Mesendoderm (in vitro differentiated cells): ENCODE measurements at regions not wholly inside any gene's neighbourhood (a gene's known extent, or its start where the extent isn't known, plus 50 kb on each side); places are given as distances from the start of the nearest gene placed in this dataset.

Experiments
- DNase-seq: peaks from one replicate; pipeline ENCODE4 v3.0.0; 2013
- H2AK5ac ChIP-seq: 2 replicates; pipeline ENCODE4 v1.6.1; 2013; ENCODE audit warnings: low read length, inconsistent platforms
- H2BK120ac ChIP-seq: 2 replicates; pipeline ENCODE4 v1.6.1; 2013; ENCODE audit warnings: low read depth, mild to moderate bottlenecking, low read length, moderate library complexity, mixed read lengths
- H2BK15ac ChIP-seq: replicated peaks from 2 replicates; pipeline ENCODE4 v1.6.1; 2013; ENCODE audit warnings: low read depth, mild to moderate bottlenecking, moderate library complexity
- H2BK5ac ChIP-seq: 2 replicates; pipeline ENCODE4 v1.6.1; 2013; ENCODE audit warnings: low read length, inconsistent platforms
- H3K18ac ChIP-seq: 2 replicates; pipeline ENCODE4 v1.6.1; 2013; ENCODE audit warnings: mild to moderate bottlenecking, low read length, mixed read lengths
- H3K23ac ChIP-seq: one replicate; pipeline ENCODE4 v1.6.1; 2013; ENCODE audit warnings: low read length
- H3K27ac ChIP-seq: 2 replicates; pipeline ENCODE4 v1.5.1; 2013; ENCODE audit warnings: low read depth, mild to moderate bottlenecking, inconsistent platforms, low read length, moderate library complexity
- H3K27me3 ChIP-seq: 2 replicates; pipeline ENCODE4 v1.6.1; 2013; ENCODE audit warnings: low read length, control low read depth, mild to moderate bottlenecking, inconsistent platforms; ENCODE audit not compliant: insufficient read depth, poor library complexity
- H3K36me3 ChIP-seq: 2 replicates; pipeline ENCODE4 v1.6.1; 2013; ENCODE audit warnings: low read length, inconsistent platforms; ENCODE audit not compliant: control insufficient read depth, insufficient read depth
- H3K4ac ChIP-seq: one replicate; pipeline ENCODE4 v1.6.1; 2013; ENCODE audit warnings: low read depth, mild to moderate bottlenecking, low read length, moderate library complexity
- H3K4me1 ChIP-seq: 2 replicates; pipeline ENCODE4 v1.6.1; 2013; ENCODE audit warnings: low read depth, low read length, inconsistent platforms; ENCODE audit not compliant: control insufficient read depth
- H3K4me2 ChIP-seq: 2 replicates; pipeline ENCODE4 v1.6.1; 2013; ENCODE audit warnings: low read length
- H3K4me3 ChIP-seq: 2 replicates; pipeline ENCODE4 v1.5.1; 2013; ENCODE audit warnings: mild to moderate bottlenecking, low read length
- H3K56ac ChIP-seq: one replicate; pipeline ENCODE4 v1.6.1; 2013; ENCODE audit warnings: low read length
- H3K79me1 ChIP-seq: 2 replicates; pipeline ENCODE4 v1.6.1; 2013; ENCODE audit warnings: low read length, inconsistent platforms
- H3K79me2 ChIP-seq: 2 replicates; pipeline ENCODE4 v1.6.1; 2013; ENCODE audit warnings: mild to moderate bottlenecking, low read length; ENCODE audit not compliant: control insufficient read depth, insufficient read depth
- H3K9ac ChIP-seq: 2 replicates; pipeline ENCODE4 v1.6.1; 2013; ENCODE audit warnings: low read length, inconsistent platforms
- H4K5ac ChIP-seq: one replicate; pipeline ENCODE4 v1.6.1; 2013; ENCODE audit warnings: low read length
- H4K8ac ChIP-seq: one replicate; pipeline ENCODE4 v1.6.1; 2013; ENCODE audit warnings: low read depth, mild to moderate bottlenecking, control low read depth, low read length, moderate library complexity
- WGBS: extraction: QIAGEN DNeasy Blood & Tissue Kit; methylation state at CpG from one replicate; pipeline ENCODE4 v1.1.7; 2013; ENCODE audit warnings: low lambda C conversion rate, missing lambda C conversion rate; ENCODE audit not compliant: insufficient coverage; ENCODE audit errors: extremely low coverage; 5-methylcytosine and 5-hydroxymethylcytosine counted together

- Histone ChIP-seq H3K4ac (no peak overlapping the region), H3K4me1 (peaks cover 6% of the 10 kb centered on the region), H3K36me3 (no peaks in the 10 kb centered on the region), H3K27ac (no peak overlapping the region), H3K27me3 (no peaks in the 10 kb centered on the region), H3K79me2 (no peaks in the 10 kb centered on the region), H3K56ac (no peak overlapping the region), H3K79me1 (no peaks in the 10 kb centered on the region), H3K18ac (no peak overlapping the region), H2BK120ac (no peak overlapping the region), H4K5ac (no peak overlapping the region), H3K23ac (no peak overlapping the region), H4K8ac (no peak overlapping the region), H2BK15ac (no peak overlapping the region), H3K4me2 (no peak overlapping the region), H2AK5ac (no peak overlapping the region), H3K4me3 (no peak overlapping the region), H2BK5ac (no peak overlapping the region), H3K9ac (no peak overlapping the region)
- WGBS: no CpG with 5 or more reads among the region's 2 CpGs
- no peak for DNase-seq
These were observed 137.0 kb downstream of the PLPP3 start for GRCh38 chr1:56442290-56442877.

- H4K5ac ChIP-seq: no peak overlapping the region
- H3K27me3 ChIP-seq: no peaks in the 10 kb centered on the region
- no peak overlapping the region for H3K4me3 ChIP-seq
- H2BK5ac ChIP-seq: no peak overlapping the region
- H2BK15ac ChIP-seq: no peak overlapping the region
- no peaks in the 10 kb centered on the region for H3K79me2 ChIP-seq
- peaks cover 9% of the 10 kb centered on the region for H3K4me1 ChIP-seq
- no peak overlapping the region for H2BK120ac ChIP-seq
- no CpG with 5 or more reads among the region's 3 CpGs for WGBS
- H3K4ac ChIP-seq: no peak overlapping the region
- H3K56ac ChIP-seq: no peak overlapping the region
- H2AK5ac ChIP-seq: no peak overlapping the region
- H4K8ac ChIP-seq: no peak overlapping the region
- H3K9ac ChIP-seq: no peak overlapping the region
- no peak overlapping the region for H3K18ac ChIP-seq
- no peak overlapping the region for H3K4me2 ChIP-seq
- no peaks in the 10 kb centered on the region for H3K36me3 ChIP-seq
- no peak overlapping the region for H3K27ac ChIP-seq
- H3K23ac ChIP-seq: no peak overlapping the region
- no peak for DNase-seq
- no peaks in the 10 kb centered on the region for H3K79me1 ChIP-seq
These were observed 137.8 kb downstream of the PLPP3 start for GRCh38 chr1:56441601-56442000.

DNA sequence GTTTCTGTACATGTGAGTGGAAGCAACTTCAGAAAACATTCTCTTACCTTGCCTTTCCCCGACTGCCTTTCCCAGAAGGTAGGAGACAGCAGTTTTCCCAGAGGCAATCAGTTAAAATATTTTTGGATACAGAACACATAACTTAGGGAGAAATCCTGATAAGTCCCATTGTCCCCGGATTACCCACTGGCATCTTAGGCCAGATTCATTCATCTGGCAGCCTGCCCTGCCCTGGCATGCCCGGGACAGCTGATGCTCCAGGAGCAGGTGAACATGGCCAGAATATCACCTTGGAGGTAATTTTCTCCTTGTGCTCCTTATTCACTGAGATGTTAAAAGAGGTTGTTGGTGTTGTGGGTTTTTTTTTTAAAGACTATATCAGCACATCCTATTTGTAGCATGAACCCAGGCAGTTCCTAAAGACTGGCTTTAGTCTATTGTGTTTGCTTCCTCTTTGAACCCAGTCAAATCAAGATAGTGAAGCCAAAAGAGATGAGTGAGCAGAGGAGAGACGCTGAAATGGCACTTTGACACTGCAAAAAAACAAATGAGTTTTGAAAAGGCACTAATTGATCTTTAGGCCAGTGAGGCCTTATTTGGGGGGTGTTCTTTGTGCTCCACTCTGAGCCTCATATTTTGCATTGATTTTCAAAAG is 139.6 kb downstream of the PLPP3 start:
- no peak overlapping the region for H3K4me2 ChIP-seq
- no peaks in the 10 kb centered on the region for H3K79me2 ChIP-seq
- no peak overlapping the region for H3K27ac ChIP-seq
- H2BK15ac ChIP-seq: no peak overlapping the region
- H3K23ac ChIP-seq: no peak overlapping the region
- no peak overlapping the region for H4K5ac ChIP-seq
- no peak overlapping the region for H2BK120ac ChIP-seq
- H3K18ac ChIP-seq: no peak overlapping the region
- H3K4ac ChIP-seq: no peak overlapping the region
- no peaks in the 10 kb centered on the region for H3K79me1 ChIP-seq
- H4K8ac ChIP-seq: no peak overlapping the region
- H3K4me1 ChIP-seq: peaks cover 20% of the 10 kb centered on the region
- no peak for DNase-seq
- no CpG with 5 or more reads among the region's 4 CpGs for WGBS
- H2AK5ac ChIP-seq: no peak overlapping the region
- H3K36me3 ChIP-seq: no peaks in the 10 kb centered on the region
- H3K4me3 ChIP-seq: no peak overlapping the region
- H2BK5ac ChIP-seq: no peak overlapping the region
- H3K56ac ChIP-seq: no peak overlapping the region
- H3K9ac ChIP-seq: no peak overlapping the region
- no peaks in the 10 kb centered on the region for H3K27me3 ChIP-seq

- Histone ChIP-seq H3K18ac (no peak overlapping the region), H2BK5ac (no peak overlapping the region)
- WGBS: no CpG with 5 or more reads among the region's 4 CpGs
These were observed 140.3 kb downstream of the PLPP3 start for GRCh38 chr1:56438901-56439551.

GRCh38 chr1:56437959-56438358 is 141.4 kb downstream of the PLPP3 start:
- peak; percentile 56 for DNase-seq
- Histone ChIP-seq H2BK5ac (no peak overlapping the region), H3K4me2 (no peak overlapping the region), H3K23ac (no peak overlapping the region), H3K4ac (no peak overlapping the region), H3K4me3 (no peak overlapping the region), H3K56ac (no peak overlapping the region), H3K9ac (no peak overlapping the region), H3K27ac (no peak overlapping the region), H4K8ac (no peak overlapping the region), H2BK15ac (no peak overlapping the region), H3K18ac (peak overlapping the region; percentile 20), H3K79me1 (no peaks in the 10 kb centered on the region), H2BK120ac (no peak overlapping the region), H4K5ac (no peak overlapping the region), H3K36me3 (no peaks in the 10 kb centered on the region), H3K79me2 (no peaks in the 10 kb centered on the region), H3K27me3 (no peaks in the 10 kb centered on the region), H3K4me1 (peaks cover 31% of the 10 kb centered on the region), H2AK5ac (peak overlapping the region; percentile 31)
- WGBS: no CpG with 5 or more reads among the region's 1 CpG

More at GRCh38 chr1:56438901-56439551, 140.3 kb downstream of the PLPP3 start:
- no peak for DNase-seq
- H3K4me2 ChIP-seq: no peak overlapping the region
- H2BK120ac ChIP-seq: no peak overlapping the region
- no peaks in the 10 kb centered on the region for H3K79me2 ChIP-seq
- H3K56ac ChIP-seq: no peak overlapping the region
- no peak overlapping the region for H4K8ac ChIP-seq
- peak overlapping the region; percentile 66 for H2AK5ac ChIP-seq
- no peak overlapping the region for H3K9ac ChIP-seq
- no peak overlapping the region for H3K23ac ChIP-seq
- no peak overlapping the region for H3K4ac ChIP-seq
- H3K4me3 ChIP-seq: no peak overlapping the region
- H3K4me1 ChIP-seq: peaks cover 26% of the 10 kb centered on the region
- no peaks in the 10 kb centered on the region for H3K27me3 ChIP-seq
- H3K79me1 ChIP-seq: no peaks in the 10 kb centered on the region
- H3K27ac ChIP-seq: no peak overlapping the region
- H3K36me3 ChIP-seq: no peaks in the 10 kb centered on the region
- no peak overlapping the region for H4K5ac ChIP-seq
- no peak overlapping the region for H2BK15ac ChIP-seq
